HepG2 (cell line): ENCODE measurements at regions not wholly inside any gene's neighbourhood (a gene's known extent, or its start where the extent isn't known, plus 50 kb on each side); places are given as distances from the start of the nearest gene placed in this dataset.
"Not testable (repeated sequence)": the region's sequence is repeated elsewhere in the genome, so short reads cannot be mapped to it uniquely, and the experiment has no call there.

Experiments
- DR1 ChIP-seq: sonication (generic); formaldehyde crosslinking; IDR thresholded peaks from 2 replicates; pipeline ENCODE4 v1.8.0; 2021; ENCODE audit warnings: mild to moderate bottlenecking, missing genetic modification reagents, inconsistent platforms
- GLI4 ChIP-seq: sonication (generic); formaldehyde crosslinking; IDR thresholded peaks from 2 replicates; pipeline ENCODE4 v1.5.1; 2020; ENCODE audit warnings: missing genetic modification reagents, mild to moderate bottlenecking, moderate library complexity, borderline replicate concordance
- HES4 ChIP-seq: sonication (generic); formaldehyde crosslinking; IDR thresholded peaks from 2 replicates; pipeline ENCODE4 v1.9.0; 2021; ENCODE audit warnings: mild to moderate bottlenecking, missing genetic modification reagents, borderline replicate concordance
- MYC ChIP-seq: sonication (generic); formaldehyde crosslinking; IDR thresholded peaks from 2 replicates; pipeline ENCODE4 v1.9.0; 2021; ENCODE audit warnings: missing genetic modification reagents, borderline replicate concordance
- PHB2 ChIP-seq: fragments of 450-650 bp; IDR thresholded peaks from 2 replicates; pipeline ENCODE4 v1.6.1; 2018; ENCODE audit not compliant: partially characterized antibody
- POLR2G ChIP-seq: fragments of 200-400 bp; formaldehyde crosslinking; IDR thresholded peaks from 2 replicates; pipeline ENCODE4 v1.6.1; 2018; ENCODE audit warnings: mild to moderate bottlenecking, low read depth, low read length, moderate library complexity
- SIN3A ChIP-seq: IDR thresholded peaks from 2 replicates; pipeline ENCODE4 v1.6.1; 2011; ENCODE audit warnings: low read depth, mild to moderate bottlenecking, control low read depth, low read length, borderline replicate concordance
- ZKSCAN5 ChIP-seq: sonication (generic); formaldehyde crosslinking; IDR thresholded peaks from 2 replicates; pipeline ENCODE4 v1.5.1; 2020; ENCODE audit warnings: mild to moderate bottlenecking, missing genetic modification reagents
- TF ChIP-seq, protein P1 (sequence below): sonication (generic); formaldehyde crosslinking; IDR thresholded peaks from 2 replicates; pipeline ENCODE4 v1.5.0; 2020; ENCODE audit warnings: mild to moderate bottlenecking, missing genetic modification reagents, moderate library complexity

DNA sequence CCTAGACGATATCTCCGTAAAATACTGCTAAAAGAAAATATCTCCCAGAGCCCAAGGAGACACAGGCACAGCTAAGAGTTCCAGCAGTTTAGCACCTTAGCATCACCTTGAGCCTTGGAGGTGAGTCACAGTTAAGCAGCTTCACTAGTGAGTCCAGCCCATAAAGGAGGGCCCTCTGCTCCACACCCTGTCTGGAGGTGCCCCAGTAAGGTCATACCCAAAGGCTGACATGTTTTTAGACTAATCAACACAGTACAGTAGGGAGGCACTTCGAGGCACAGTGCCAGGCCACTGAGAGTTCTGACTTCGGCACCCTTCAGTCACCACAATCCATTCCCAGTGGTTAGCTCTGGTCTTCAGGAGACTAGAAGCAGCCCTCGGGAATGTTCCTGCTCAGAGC lies 121.8 kb downstream of the CDRT15L2 start:
- not testable (repeated sequence) for TF ChIP-seq PHB2; DR1 (CRISPR knock-in tag); POLR2G; MYC (CRISPR knock-in tag); GLI4 (CRISPR knock-in tag); SIN3A; ZKSCAN5 (CRISPR knock-in tag); HES4 (CRISPR knock-in tag)
- TF ChIP-seq, protein P1, sequence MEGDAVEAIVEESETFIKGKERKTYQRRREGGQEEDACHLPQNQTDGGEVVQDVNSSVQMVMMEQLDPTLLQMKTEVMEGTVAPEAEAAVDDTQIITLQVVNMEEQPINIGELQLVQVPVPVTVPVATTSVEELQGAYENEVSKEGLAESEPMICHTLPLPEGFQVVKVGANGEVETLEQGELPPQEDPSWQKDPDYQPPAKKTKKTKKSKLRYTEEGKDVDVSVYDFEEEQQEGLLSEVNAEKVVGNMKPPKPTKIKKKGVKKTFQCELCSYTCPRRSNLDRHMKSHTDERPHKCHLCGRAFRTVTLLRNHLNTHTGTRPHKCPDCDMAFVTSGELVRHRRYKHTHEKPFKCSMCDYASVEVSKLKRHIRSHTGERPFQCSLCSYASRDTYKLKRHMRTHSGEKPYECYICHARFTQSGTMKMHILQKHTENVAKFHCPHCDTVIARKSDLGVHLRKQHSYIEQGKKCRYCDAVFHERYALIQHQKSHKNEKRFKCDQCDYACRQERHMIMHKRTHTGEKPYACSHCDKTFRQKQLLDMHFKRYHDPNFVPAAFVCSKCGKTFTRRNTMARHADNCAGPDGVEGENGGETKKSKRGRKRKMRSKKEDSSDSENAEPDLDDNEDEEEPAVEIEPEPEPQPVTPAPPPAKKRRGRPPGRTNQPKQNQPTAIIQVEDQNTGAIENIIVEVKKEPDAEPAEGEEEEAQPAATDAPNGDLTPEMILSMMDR (CRISPR knock-in tag): not testable (repeated sequence)
